Vagina (tissue), 2 donors: ENCODE measurements at regions not wholly inside any gene's neighbourhood (a gene's known extent, or its start where the extent isn't known, plus 50 kb on each side); places are given as distances from the start of the nearest gene placed in this dataset.

Source experiments
- DNase-seq, 2 donors: peaks; one replicate each; pipeline ENCODE4 v3.0.0-alpha.2; 2017; ENCODE audit errors: extremely low spot score in 2 of 2
- H3K27ac ChIP-seq: fragments of 200-600 bp; sonication (generic); one replicate; pipeline ENCODE4 v1.5.1; 2019
- H3K27me3 ChIP-seq: fragments of 200-600 bp; sonication (generic); one replicate; pipeline ENCODE4 v1.5.1; 2019
- H3K36me3 ChIP-seq, 2 donors: fragments of 200-600 bp; sonication (generic); one replicate each; pipeline ENCODE4 v1.5.1; 2017 to 2019
- H3K4me1 ChIP-seq: fragments of 200-600 bp; sonication (generic); one replicate; pipeline ENCODE4 v1.5.1; 2019
- H3K4me3 ChIP-seq, 2 donors: fragments of 200-600 bp; sonication (generic); 1 replicate in 1 of 2; 2 replicates in 1 of 2; pipeline ENCODE4 v1.5.1; 2016 to 2019
- H3K9me3 ChIP-seq: fragments of 200-600 bp; sonication (generic); one replicate; pipeline ENCODE4 v1.5.1; 2019
- CTCF ChIP-seq, 3 experiments: fragments of 450-650 bp in 2 of 3; fragments of 200-600 bp in 1 of 3; sonication (generic) in 1 of 3; IDR thresholded peaks; one replicate each; pipeline ENCODE4 v1.5.1; 2017 to 2019; ENCODE audit warnings: antibody characterized with exemption in 3 of 3, mild to moderate bottlenecking in 2 of 3, moderate library complexity in 2 of 3
- POLR2A ChIP-seq, 2 donors: fragments of 450-650 bp; IDR thresholded peaks; one replicate each; pipeline ENCODE4 v1.6.1; 2017; ENCODE audit warnings: antibody characterized with exemption in 2 of 2, mild to moderate bottlenecking in 2 of 2, moderate library complexity in 2 of 2
- POLR2AphosphoS5 ChIP-seq, 2 donors: sonication (generic); formaldehyde crosslinking; IDR thresholded peaks; one replicate each; pipeline ENCODE4 v1.9.0; 2017; ENCODE audit warnings: antibody characterized with exemption in 2 of 2, mild to moderate bottlenecking in 2 of 2, low read depth in 1 of 2; ENCODE audit not compliant: insufficient read depth in 1 of 2
- intact Hi-C: fragments of 100-400 bp; cut with DNase I; formaldehyde crosslinking; loops from one replicate; pipeline ENCODE4 v1.15.1; 2023

DNA sequence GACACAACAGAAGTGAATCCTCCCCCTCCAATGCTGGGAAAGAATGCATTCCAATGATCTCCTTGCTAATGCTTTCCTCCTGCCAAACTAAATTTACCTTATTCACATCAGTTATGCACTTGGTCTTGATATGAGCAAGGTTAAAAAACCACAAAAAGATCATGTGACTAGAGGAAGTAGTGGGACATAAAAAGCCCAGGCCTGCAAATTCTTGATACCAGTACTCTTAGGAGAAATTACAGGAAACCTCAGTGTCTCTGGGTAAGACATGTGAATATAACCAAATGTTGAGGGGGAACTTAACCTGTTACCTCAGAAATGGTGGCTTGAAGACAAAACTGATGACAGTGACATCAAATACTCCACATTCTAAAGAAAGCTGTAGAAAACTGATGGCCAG, 427.1 kb downstream of the RPS29 start:
- TF ChIP-seq POLR2A (IDR thresholded peaks at IDR 0.05) (no peak), POLR2AphosphoS5 (IDR thresholded peaks at IDR 0.05; ENCODE audit: insufficient read depth in 1 of 2, low read depth in 1 of 2) (no peak), CTCF (IDR thresholded peaks at IDR 0.05) (no peak)
- Histone ChIP-seq H3K27ac (no peak overlapping the region), H3K4me3 (no peak overlapping the region), H3K27me3 (no peaks in the 10 kb centered on the region), H3K4me1 (no peaks in the 10 kb centered on the region), H3K36me3 (no peaks in the 10 kb centered on the region), H3K9me3 (no peaks in the 10 kb centered on the region)
- DNase-seq, result no peak
- intact Hi-C loops, result no loop called here

DNA sequence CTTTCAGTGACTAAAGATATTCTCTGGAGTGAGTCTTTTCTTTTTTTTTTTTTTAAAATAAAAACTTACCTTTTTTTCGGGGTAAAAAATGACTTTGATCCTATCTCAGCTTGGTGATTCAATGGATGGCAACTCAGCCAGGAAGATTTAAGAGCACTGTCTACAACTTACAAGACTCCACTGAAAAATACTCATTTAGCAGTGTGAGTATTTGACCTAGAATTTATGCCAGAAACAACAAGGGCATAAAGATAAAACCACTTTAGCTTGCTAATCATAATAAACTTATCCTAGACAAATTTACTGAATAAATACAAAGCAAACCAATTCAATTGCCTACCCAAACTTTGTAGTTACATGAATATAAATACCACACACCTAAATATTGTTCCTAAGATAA, 446.6 kb downstream of the RPS29 start:
- no peaks in the 10 kb centered on the region for H3K9me3 ChIP-seq
- no peaks in the 10 kb centered on the region for H3K36me3 ChIP-seq
- no peak overlapping the region for H3K4me3 ChIP-seq
- intact Hi-C loops, result no loop called here
- TF ChIP-seq CTCF (IDR thresholded peaks at IDR 0.05) (no peak), POLR2A (IDR thresholded peaks at IDR 0.05) (no peak), POLR2AphosphoS5 (IDR thresholded peaks at IDR 0.05; ENCODE audit: insufficient read depth in 1 of 2, low read depth in 1 of 2) (no peak)
- no peak for DNase-seq
- H3K4me1 ChIP-seq, result no peaks in the 10 kb centered on the region
- H3K27ac ChIP-seq, result no peak overlapping the region
- no peaks in the 10 kb centered on the region for H3K27me3 ChIP-seq

- DNase-seq, result no peak
- Histone ChIP-seq H3K27ac (no peak overlapping the region), H3K4me1 (no peaks in the 10 kb centered on the region), H3K4me3 (no peak overlapping the region), H3K27me3 (no peaks in the 10 kb centered on the region), H3K9me3 (no peaks in the 10 kb centered on the region), H3K36me3 (no peaks in the 10 kb centered on the region)
- TF ChIP-seq CTCF (IDR thresholded peaks at IDR 0.05) (no peak), POLR2AphosphoS5 (IDR thresholded peaks at IDR 0.05; ENCODE audit: insufficient read depth in 1 of 2, low read depth in 1 of 2) (no peak), POLR2A (IDR thresholded peaks at IDR 0.05) (no peak)
- intact Hi-C loops, result no loop called here
Measured at GRCh38 chr14:49134940-49135339, 451.2 kb downstream of the RPS29 start.

DNA sequence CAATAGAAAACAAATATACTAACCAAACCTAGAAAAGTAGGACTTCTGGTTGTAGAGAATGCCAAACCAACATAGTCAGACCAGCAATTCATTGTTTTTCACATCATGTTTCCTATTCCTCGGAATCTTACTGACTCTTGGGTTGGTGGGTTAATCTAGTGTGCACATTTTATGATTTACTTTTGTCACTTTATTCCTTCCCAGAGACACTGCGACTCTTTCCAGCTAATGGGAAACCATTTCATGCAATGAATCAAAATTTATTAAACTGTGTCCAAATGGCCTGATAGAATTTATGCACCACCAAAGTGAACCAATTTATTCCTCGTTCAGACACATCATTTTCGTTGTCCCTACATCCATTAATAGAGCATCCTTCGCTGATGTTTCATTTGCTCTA, 464.9 kb downstream of the RPS29 start:
- TF ChIP-seq POLR2A (IDR thresholded peaks at IDR 0.05), result no peak
- no peak for TF ChIP-seq CTCF (IDR thresholded peaks at IDR 0.05)
- no peak for TF ChIP-seq POLR2AphosphoS5 (IDR thresholded peaks at IDR 0.05; ENCODE audit: insufficient read depth in 1 of 2, low read depth in 1 of 2)
- no peaks in the 10 kb centered on the region for H3K9me3 ChIP-seq
- DNase-seq, result no peak
- no peaks in the 10 kb centered on the region for H3K27me3 ChIP-seq
- intact Hi-C loops, result no loop called here
- no peaks in the 10 kb centered on the region for H3K36me3 ChIP-seq
- no peak overlapping the region for H3K4me3 ChIP-seq
- no peaks in the 10 kb centered on the region for H3K4me1 ChIP-seq
- no peak overlapping the region for H3K27ac ChIP-seq

GRCh38 chr14:49114161-49114893, 471.9 kb downstream of the RPS29 start:
- DNase-seq, result no peak
- H3K36me3 ChIP-seq, result no peaks in the 10 kb centered on the region
- H3K27me3 ChIP-seq, result no peaks in the 10 kb centered on the region
- intact Hi-C loops, result no loop called here
- H3K9me3 ChIP-seq, result no peaks in the 10 kb centered on the region
- no peak for TF ChIP-seq CTCF (IDR thresholded peaks at IDR 0.05)
- no peak for TF ChIP-seq POLR2AphosphoS5 (IDR thresholded peaks at IDR 0.05; ENCODE audit: insufficient read depth in 1 of 2, low read depth in 1 of 2)
- no peak for TF ChIP-seq POLR2A (IDR thresholded peaks at IDR 0.05)
- no peak overlapping the region for H3K27ac ChIP-seq
- no peaks in the 10 kb centered on the region for H3K4me1 ChIP-seq
- no peak overlapping the region for H3K4me3 ChIP-seq
